ENCODE measurements at regions not wholly inside any gene's neighbourhood (a gene's known extent, or its start where the extent isn't known, plus 50 kb on each side); places are given as distances from the start of the nearest gene placed in this dataset.
A peak's percentile ranks its signal among the peaks of the same experiment; 100 is the strongest.

- peaks cover 0 to 3% of the 10 kb centered on the region in 2 experiments; a peak in 1 of 5 replicates for H3K27me3 ChIP-seq (ENCODE audit: control insufficient read depth in 2 of 2, insufficient read depth in 2 of 2, low read length in 2 of 2)
- FAIRE-seq (no peak), DNase-seq (ENCODE audit: extremely low read depth in 1 of 4, low spot score in 3 of 4) (no peak), ATAC-seq (no peak)
- intact Hi-C loops (cut with micrococcal nuclease), result no loop called here
- no peaks in the 10 kb centered on the region for H3K9me3 ChIP-seq (replicated peaks; ENCODE audit: control insufficient read depth, insufficient read depth, low read depth, low read length)
- H3K9me1 ChIP-seq (ENCODE audit: control insufficient read depth, insufficient read depth, low read length), result no peaks in the 10 kb centered on the region
- CTCF ChIA-PET (ENCODE audit: low intra/inter-chr PET ratio), result no interaction called here
- TF ChIP-seq NFIX (CRISPR knock-in tag; IDR thresholded peaks at IDR 0.05; ENCODE audit: low read depth) (peak; percentile 76), NFIC (IDR thresholded peaks at IDR 0.05) (peak; percentile 93), RBM25 (IDR thresholded peaks at IDR 0.05; ENCODE audit: low read depth, low read length, severe bottlenecking) (peak; percentile 35), KDM5B (IDR thresholded peaks at IDR 0.05; ENCODE audit: insufficient replicate concordance, low read depth, low read length) (no peak)
- no peaks in the 10 kb centered on the region for H3K4me1 ChIP-seq (replicated peaks in 1 of 2; ENCODE audit: control insufficient read depth in 2 of 2, insufficient read depth in 2 of 2, low read length in 2 of 2)
- in situ Hi-C loops (cut with MboI), result no loop called here
- H4K20me1 ChIP-seq (replicated peaks; ENCODE audit: control insufficient read depth, insufficient read depth, low read length), result no peaks in the 10 kb centered on the region
- H3K9ac ChIP-seq (ENCODE audit: insufficient read depth in 1 of 2, low read depth in 2 of 2, low read length in 2 of 2), result no peak overlapping the region
- H3K79me2 ChIP-seq (ENCODE audit: control insufficient read depth, insufficient read depth, low read length), result no peaks in the 10 kb centered on the region
- H3K4me3 ChIP-seq, result no peak overlapping the region
- H3K4me2 ChIP-seq (ENCODE audit: insufficient read depth, low read length), result no peak overlapping the region
- no TSS peak for BruUV-seq (replicated peaks)
- no peaks in the 10 kb centered on the region for H3K36me3 ChIP-seq (ENCODE audit: control insufficient read depth, insufficient read depth, low read length)
- WGBS (ENCODE audit: insufficient coverage, low coverage, missing lambda C conversion rate), result 0% methylated on average over 4 of the region's 4 CpGs
- no peak overlapping the region for H2AFZ ChIP-seq (ENCODE audit: low read depth, low read length)
- H3K27ac ChIP-seq (ENCODE audit: extremely low read depth, low read depth, low read length), result no peak overlapping the region
- POLR2A ChIA-PET, result no interaction called here
These were observed 71.5 kb downstream of the DISP1 start for GRCh38 chr1:222886194-222886854.

GRCh38 chr1:222886878-222887351 lies 72.1 kb downstream of the DISP1 start:
- Histone ChIP-seq H3K9me3 (replicated peaks; ENCODE audit: control insufficient read depth, insufficient read depth, low read depth, low read length) (no peaks in the 10 kb centered on the region), H3K27me3 (ENCODE audit: control insufficient read depth in 2 of 2, insufficient read depth in 2 of 2, low read length in 2 of 2) (peaks cover 0 to 3% of the 10 kb centered on the region in 2 experiments; a peak in 1 of 5 replicates), H3K4me2 (ENCODE audit: insufficient read depth, low read length) (no peak overlapping the region), H3K4me3 (no peak overlapping the region), H3K4me1 (replicated peaks in 1 of 2; ENCODE audit: control insufficient read depth in 2 of 2, insufficient read depth in 2 of 2, low read length in 2 of 2) (no peaks in the 10 kb centered on the region), H4K20me1 (replicated peaks; ENCODE audit: control insufficient read depth, insufficient read depth, low read length) (no peaks in the 10 kb centered on the region), H3K79me2 (ENCODE audit: control insufficient read depth, insufficient read depth, low read length) (no peaks in the 10 kb centered on the region), H3K9me1 (ENCODE audit: control insufficient read depth, insufficient read depth, low read length) (no peaks in the 10 kb centered on the region), H3K27ac (ENCODE audit: extremely low read depth, low read depth, low read length) (no peak overlapping the region), H3K36me3 (ENCODE audit: control insufficient read depth, insufficient read depth, low read length) (no peaks in the 10 kb centered on the region), H3K9ac (ENCODE audit: insufficient read depth in 1 of 2, low read depth in 2 of 2, low read length in 2 of 2) (no peak overlapping the region), H2AFZ (ENCODE audit: low read depth, low read length) (no peak overlapping the region)
- FAIRE-seq (no peak), ATAC-seq (no peak), DNase-seq (ENCODE audit: extremely low read depth in 1 of 4, low spot score in 3 of 4) (no peak)
- no TSS peak for BruUV-seq (replicated peaks)
- 0% methylated on average over 1 of the region's 1 CpG for WGBS (ENCODE audit: insufficient coverage, low coverage, missing lambda C conversion rate)
- POLR2A ChIA-PET, result no interaction called here
- intact Hi-C loops (cut with micrococcal nuclease), result no loop called here
- in situ Hi-C loops (cut with MboI), result no loop called here
- no peak for TF ChIP-seq MED1 (CRISPR knock-in tag; IDR thresholded peaks at IDR 0.05; ENCODE audit: borderline replicate concordance)
- TF ChIP-seq WHSC1 (IDR thresholded peaks at IDR 0.05; ENCODE audit: low read length), result no peak
- TF ChIP-seq SUPT5H (IDR thresholded peaks at IDR 0.05), result no peak
- no peak for TF ChIP-seq GATAD2B (IDR thresholded peaks at IDR 0.05; ENCODE audit: borderline replicate concordance)
- TF ChIP-seq U2AF2 (optimal IDR thresholded peaks at IDR 0.05; ENCODE audit: low read depth, low read length), result no peak
- no peak for TF ChIP-seq HDAC2 (IDR thresholded peaks at IDR 0.05)
- no peak for TF ChIP-seq YY1 (IDR thresholded peaks at IDR 0.05; ENCODE audit: borderline replicate concordance in 1 of 3, control insufficient read depth in 1 of 3, extremely low read depth in 1 of 3, insufficient read depth in 3 of 3, insufficient read length in 1 of 3, insufficient replicate concordance in 2 of 3, low read depth in 1 of 3, low read length in 2 of 3)
- TF ChIP-seq TCF3 (CRISPR knock-in tag; IDR thresholded peaks at IDR 0.05), result no peak
- CTCF ChIA-PET (ENCODE audit: low intra/inter-chr PET ratio), result no interaction called here
